PFSK-1 (cell line): ENCODE measurements at regions not wholly inside any gene's neighbourhood (a gene's known extent, or its start where the extent isn't known, plus 50 kb on each side); places are given as distances from the start of the nearest gene placed in this dataset.

Experiments
- POLR2AphosphoS5 ChIP-seq: IDR thresholded peaks from 2 replicates; pipeline ENCODE4 v1.6.1; 2012; ENCODE audit warnings: low read depth, mild to moderate bottlenecking, control low read depth, low read length, moderate library complexity
- REST ChIP-seq, 2 experiments: IDR thresholded peaks; 2 replicates each; pipeline versions ENCODE4 v1.6.1 to v1.8.0; 2011 to 2012; ENCODE audit warnings: low read depth in 2 of 2, low read length in 2 of 2, control low read depth in 1 of 2, inconsistent platforms in 1 of 2, mild to moderate bottlenecking in 1 of 2, moderate library complexity in 1 of 2; ENCODE audit not compliant: insufficient read depth in 1 of 2
- SIN3A ChIP-seq: IDR thresholded peaks from 2 replicates; pipeline ENCODE4 v1.6.1; 2012; ENCODE audit warnings: mild to moderate bottlenecking, low read length, moderate library complexity, borderline replicate concordance; ENCODE audit not compliant: insufficient read depth
- TAF1 ChIP-seq: IDR thresholded peaks from 2 replicates; pipeline ENCODE4 v1.6.1; 2012; ENCODE audit warnings: low read length, control low read depth, borderline replicate concordance; ENCODE audit not compliant: insufficient read depth

GRCh38 chr6:23040899-23041298, 471.5 kb downstream of the HDGFL1 start:
- no peak for TF ChIP-seq SIN3A
- TF ChIP-seq REST (IDR thresholded peaks at IDR 0.05; ENCODE audit: insufficient read depth in 1 of 2, low read depth in 2 of 2, low read length in 2 of 2) = no peak
- no peak for TF ChIP-seq POLR2AphosphoS5
- no peak for TF ChIP-seq TAF1
